ENCODE measurements at regions not wholly inside any gene's neighbourhood (a gene's known extent, or its start where the extent isn't known, plus 50 kb on each side); places are given as distances from the start of the nearest gene placed in this dataset.
"Not testable (repeated sequence)": the region's sequence is repeated elsewhere in the genome, so short reads cannot be mapped to it uniquely, and the experiment has no call there.

DNA sequence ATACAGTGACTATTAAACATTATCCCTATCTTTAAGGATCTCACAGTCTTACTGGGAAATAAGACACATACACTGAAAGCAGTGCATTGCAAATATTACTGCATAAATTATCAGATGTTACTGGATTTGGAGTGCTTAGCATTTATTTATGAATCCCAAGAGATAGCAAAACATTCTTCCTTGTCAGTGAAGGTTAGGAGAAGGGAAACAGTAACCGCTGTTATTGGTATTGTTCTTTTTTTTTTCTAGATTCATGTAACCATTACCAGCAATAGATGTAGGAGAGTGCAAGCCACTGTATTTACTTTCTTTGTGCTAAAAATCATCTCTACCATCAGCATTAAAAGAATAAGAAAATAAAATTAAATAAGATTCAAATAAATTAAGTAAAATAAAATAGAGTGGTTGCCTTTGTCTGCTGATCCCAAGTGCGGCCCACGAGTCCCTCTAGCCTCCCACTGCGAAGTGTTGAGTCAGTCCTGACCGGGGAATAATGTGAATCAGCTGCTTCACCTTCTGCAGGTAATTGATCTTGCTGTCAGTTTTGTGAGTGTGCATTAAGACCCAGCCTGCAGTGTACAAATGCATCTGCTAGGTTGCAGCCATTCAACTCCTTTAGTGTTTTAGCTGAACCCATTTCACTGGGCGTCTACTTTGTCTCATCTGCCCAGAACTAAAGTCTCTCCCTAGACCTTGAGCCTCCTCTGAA is 1344.9 kb downstream of the GATA3 start:
- DNase-seq (ENCODE audit: low spot score), result no peak

DNA sequence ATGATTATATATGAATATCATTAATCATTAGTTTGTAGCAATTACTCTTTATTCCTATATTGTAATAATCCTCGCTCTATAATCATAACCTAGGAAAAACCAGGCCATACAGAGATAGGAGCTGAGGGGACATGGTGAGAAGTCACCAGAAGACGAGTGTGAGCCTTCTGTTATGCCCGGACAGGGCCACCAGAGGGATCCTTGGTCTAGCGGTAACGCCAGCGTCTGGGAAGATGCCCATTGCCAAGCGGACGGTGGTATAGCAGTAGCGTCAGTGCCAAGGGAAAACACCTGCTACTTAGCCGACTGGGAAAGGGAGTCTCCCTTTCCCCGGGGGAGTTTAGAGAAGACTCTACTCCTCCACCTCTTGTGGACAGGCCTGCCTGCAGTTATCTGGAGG is 1347.6 kb downstream of the GATA3 start:
- DNase-seq (ENCODE audit: low spot score), result peak; percentile 22

DNA sequence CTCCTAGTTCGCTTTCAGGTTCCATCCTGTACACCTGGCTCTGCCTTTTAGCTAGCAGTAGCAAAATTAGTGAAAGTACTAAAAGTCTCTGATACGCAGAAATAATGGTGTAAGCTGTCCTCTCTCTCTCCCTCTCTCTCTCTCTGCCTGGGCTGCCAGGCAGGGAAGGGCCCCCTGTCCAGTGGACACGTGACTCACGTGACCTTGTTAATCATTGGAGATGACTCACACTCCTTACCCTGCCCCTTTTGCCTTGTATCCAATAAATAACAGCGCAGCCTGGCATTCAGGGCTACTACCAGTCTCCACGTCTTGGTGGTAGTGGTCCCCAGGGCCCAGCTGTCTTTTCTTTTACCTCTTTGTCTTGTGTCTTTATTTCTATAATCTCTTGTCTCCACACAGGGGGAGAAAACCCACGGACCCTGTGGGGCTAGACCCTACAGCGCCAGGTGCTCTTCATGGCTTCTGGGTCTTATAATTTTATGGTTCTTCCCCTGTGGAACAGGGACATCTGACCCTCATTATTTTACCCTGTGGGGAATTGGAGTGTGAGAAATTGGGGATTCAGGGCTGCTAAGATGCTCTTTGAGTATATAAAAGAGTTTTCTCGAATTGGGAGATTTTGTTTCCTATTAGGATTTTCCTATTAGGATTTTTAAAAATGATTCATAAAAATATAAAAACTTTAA is 1348.2 kb downstream of the GATA3 start:
- not testable (repeated sequence) for DNase-seq (ENCODE audit: low spot score)

DNA sequence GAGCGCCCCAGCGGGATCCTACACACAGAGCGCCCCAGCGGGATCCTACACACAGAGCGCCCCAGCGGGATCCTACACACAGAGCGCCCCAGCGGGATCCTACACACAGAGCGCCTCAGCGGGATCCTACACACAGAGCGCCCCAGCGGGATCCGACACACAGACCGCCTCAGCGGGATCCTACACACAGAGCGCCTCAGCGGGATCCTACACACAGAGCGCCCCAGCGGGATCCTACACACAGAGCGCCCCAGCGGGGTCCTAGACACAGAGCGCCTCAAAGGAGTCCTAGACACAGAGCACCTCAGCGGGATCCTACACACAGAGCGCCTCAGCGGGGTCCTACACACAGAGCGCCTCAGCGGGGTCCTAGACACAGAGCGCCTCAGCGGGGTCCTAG is 1352.7 kb downstream of the GATA3 start:
- not testable (repeated sequence) for DNase-seq (ENCODE audit: low spot score)

GRCh38 chr10:9416331-9416730 is 1361.8 kb downstream of the GATA3 start:
- no peak for DNase-seq (ENCODE audit: low spot score)

DNA sequence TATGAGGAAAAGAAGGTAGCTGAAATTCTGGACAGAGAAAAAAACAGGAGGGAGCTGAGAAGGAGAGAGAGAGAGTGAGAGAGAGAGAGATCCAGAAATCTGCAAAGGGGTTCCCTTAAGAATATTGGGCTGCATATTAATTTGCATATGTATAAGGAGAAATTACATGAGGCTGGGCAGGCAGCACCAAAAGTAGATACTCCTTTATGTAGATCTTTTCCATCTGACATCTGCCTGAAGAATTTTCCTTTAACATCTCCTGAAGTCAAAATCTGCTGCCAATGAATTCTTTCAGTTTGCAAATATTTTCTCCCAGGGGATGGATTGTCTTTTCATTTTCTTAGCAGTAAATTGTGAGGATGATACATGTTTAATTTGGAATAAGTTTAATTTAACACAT is 1365.3 kb downstream of the GATA3 start:
- DNase-seq (ENCODE audit: low spot score), result no peak

DNA sequence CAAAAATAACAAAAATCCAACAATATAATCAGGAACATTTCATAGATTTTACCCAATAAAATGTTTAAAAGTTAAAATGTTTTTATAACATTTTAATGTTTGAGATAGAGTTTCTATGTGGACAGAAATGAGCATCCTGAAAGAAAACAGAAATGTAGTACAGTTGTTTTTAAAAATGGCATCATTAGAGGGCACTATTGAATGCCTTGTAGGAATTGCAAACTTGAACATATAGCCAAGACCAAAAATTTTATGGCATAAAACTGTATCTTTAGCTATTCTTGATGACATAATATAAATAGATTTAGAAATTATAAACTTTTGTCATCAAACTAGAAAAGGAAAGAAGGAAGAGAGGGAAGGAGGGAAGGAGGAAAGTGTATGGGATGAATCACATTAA is 1372.7 kb downstream of the GATA3 start:
- no peak for DNase-seq (ENCODE audit: low spot score)

DNA sequence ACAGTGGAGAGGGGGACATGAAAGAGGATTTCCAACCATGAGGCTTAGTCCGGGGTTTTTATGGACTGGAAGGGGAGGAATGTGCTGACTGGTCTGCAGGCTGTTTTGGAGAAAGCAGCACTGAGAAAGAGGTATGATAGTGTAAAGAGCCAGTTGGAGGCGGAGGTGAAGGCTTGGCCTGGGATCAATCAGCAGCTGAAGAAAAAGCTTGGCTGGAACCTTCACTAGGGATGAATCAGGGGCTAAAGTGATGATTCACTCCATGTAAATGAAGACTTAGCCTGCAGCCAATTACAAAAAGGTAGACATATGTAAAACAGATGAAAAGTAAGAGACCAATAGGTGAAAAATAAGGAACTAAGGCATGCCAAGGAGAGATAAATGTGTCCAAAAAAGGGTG is 1382.6 kb downstream of the GATA3 start:
- no peak for DNase-seq (ENCODE audit: low spot score)

DNA sequence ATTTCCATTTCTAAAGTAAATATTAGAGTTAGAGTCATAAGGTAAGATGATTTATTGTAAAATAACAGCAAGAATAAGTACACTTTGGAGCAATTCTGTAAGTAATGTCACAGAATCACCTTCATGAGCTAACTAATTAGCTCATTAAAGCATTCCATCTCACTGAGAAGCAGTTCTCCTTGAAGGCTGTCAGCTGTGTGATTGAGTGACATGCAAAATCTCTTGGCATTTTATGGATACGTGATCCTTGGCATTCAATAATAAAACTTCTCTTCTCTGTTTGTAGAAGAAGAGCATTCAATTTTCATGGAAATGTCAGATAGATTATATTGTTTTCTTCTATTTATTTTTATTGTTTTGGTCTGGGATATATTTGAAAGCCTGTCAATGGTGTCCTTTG is 1389.3 kb downstream of the GATA3 start:
- no peak for DNase-seq (ENCODE audit: low spot score)

GRCh38 chr10:9449530-9449929 is 1395.0 kb downstream of the GATA3 start:
- no peak for DNase-seq (ENCODE audit: low spot score)

DNA sequence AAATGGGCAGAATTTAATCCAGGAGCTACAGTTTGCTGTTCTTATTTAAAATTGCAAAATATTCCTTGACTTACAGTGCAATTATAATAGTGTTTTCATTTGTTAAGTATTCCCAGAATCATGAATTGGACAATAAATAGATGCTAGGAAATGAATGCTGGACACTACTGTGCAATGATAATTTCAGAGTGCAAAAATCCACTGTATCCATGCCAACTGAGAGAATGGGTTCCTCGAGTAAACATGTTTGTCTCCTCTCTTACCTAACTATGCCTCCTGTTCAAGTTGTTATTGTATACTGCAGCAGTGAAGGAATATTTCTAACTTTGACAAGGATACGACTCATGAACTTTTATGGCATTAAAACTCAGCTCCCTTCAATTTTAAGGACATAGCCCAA is 1396.3 kb downstream of the GATA3 start:
- DNase-seq (ENCODE audit: low spot score), result no peak

GRCh38 chr10:9451211-9451773 is 1396.8 kb downstream of the GATA3 start:
- no peak for DNase-seq (ENCODE audit: low spot score)

- DNase-seq (ENCODE audit: low spot score), result no peak
These were observed 1397.6 kb downstream of the GATA3 start for GRCh38 chr10:9452056-9452455.

DNA sequence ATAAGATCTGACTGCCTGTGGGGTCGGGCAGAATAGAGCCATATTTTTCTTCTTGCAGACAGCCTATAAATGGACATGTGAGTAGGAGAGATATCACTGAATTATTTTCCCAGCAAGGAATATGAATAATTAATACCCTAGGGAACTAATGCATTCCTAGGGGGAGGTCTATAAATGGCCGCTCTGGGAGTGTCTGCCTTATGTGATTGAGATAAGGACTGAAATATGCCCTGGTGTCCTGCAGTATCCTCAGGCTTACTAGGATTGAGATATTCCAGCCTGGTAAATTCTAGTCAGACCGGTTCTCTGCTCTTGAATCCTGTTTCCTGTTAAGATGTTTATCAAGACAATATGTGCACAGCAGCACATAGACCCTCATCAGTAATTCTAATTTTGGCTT is 1399.4 kb downstream of the GATA3 start:
- not testable (repeated sequence) for DNase-seq (ENCODE audit: low spot score)

- DNase-seq (ENCODE audit: low spot score), result no peak
These were observed 1415.2 kb downstream of the GATA3 start for GRCh38 chr10:9469663-9470205.

GRCh38 chr10:9470581-9470980 is 1416.1 kb downstream of the GATA3 start:
- no peak for DNase-seq (ENCODE audit: low spot score)

DNA sequence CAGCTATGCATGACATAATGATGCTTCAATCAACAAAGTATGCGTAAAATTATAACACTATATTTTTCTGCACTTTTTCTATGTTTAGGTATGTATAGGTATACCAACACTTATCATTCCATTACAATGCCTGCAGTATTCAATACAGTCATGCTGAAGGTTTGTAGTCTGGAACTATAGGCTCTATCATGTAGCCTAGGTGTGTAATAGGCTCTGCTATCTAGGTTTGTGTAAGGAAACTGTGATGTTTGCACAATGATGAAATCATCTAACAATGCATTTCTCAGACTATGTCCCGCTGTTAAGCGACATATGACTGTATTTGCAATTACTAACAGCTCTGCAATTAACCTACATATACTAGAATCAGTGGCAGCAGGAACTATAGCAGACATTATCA is 1447.5 kb downstream of the GATA3 start:
- DNase-seq (ENCODE audit: low spot score), result no peak

DNA sequence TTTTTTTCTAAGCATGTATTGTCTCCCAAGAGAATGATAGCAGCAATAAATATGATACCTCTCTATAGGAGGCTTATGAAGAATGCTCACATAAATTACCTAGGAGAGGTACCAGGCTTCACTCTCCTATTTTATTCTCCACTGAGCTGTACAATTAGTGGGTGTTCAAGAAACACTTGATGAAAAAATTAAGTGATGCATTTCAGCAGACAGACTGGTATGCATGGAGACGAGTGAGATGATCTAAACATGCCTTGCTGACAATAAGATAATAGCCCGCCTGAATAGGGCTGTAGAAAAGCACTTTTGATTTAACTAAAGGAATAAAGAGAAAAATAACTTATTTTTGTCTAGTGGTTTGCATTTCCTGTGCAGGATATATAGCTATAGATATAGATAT is 1449.7 kb downstream of the GATA3 start:
- no peak for DNase-seq (ENCODE audit: low spot score)

DNA sequence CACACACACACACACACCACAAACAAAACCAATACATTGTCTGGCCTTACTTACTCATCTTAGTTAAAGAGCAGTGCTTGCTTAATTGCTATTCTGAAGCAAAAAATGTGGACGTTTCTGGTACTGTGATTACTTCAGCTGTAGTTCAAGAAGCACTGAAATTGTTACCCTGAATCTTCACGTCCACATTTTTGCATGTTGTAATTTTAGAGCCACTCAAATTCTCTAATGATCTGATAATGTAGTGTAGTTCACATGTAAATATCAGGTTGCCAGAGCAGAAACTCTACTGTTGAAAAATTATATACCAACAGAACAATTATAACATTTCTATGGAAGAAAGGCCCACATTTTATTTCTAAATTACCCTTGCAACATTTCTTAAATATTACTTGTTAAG is 1451.1 kb downstream of the GATA3 start:
- no peak for DNase-seq (ENCODE audit: low spot score)

GRCh38 chr10:9508606-9509005 is 1454.1 kb downstream of the GATA3 start:
- no peak for DNase-seq (ENCODE audit: low spot score)

DNA sequence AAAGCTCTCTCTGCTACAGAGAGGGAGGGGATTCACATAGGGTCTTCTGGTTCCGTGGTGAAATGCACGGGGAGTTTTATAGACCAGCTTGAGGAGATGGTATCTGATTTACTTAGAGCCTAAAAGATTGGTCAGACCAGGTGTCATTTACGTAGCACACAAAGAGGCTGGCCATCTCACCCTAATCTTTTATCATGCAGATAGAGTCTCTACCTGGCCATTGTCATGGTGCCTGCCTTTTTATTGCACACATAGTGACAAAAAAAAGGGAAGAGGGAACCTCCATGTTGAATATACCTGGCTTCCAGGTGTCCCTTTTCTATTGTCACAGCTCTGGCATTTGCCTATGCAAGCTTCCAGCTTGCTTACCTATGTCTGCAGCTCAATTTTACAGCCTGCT is 1456.1 kb downstream of the GATA3 start:
- no peak for DNase-seq (ENCODE audit: low spot score)

GRCh38 chr10:9515922-9516321 is 1461.4 kb downstream of the GATA3 start:
- DNase-seq (ENCODE audit: low spot score), result no peak

GRCh38 chr10:9535744-9536143 is 1481.3 kb downstream of the GATA3 start:
- no peak for DNase-seq (ENCODE audit: low spot score)

All from SW480 (cell line).